ENCODE measurements at regions not wholly inside any gene's neighbourhood (a gene's known extent, or its start where the extent isn't known, plus 50 kb on each side); places are given as distances from the start of the nearest gene placed in this dataset.

- Histone ChIP-seq H3K4me1 (no peaks in the 10 kb centered on the region), H3K4me3 (no peak overlapping the region), H3K27me3 (no peaks in the 10 kb centered on the region), H3K36me3 (no peaks in the 10 kb centered on the region), H3K9me3 (no peaks in the 10 kb centered on the region), H3K27ac (no peak overlapping the region)
- TF ChIP-seq POLR2A (IDR thresholded peaks at IDR 0.05) (no peak), CTCF (IDR thresholded peaks at IDR 0.05) (no peak)
- WGBS (ENCODE audit: insufficient coverage, low coverage, low lambda C conversion rate, missing lambda C conversion rate): 100% methylated on average over 1 of the region's 1 CpG
- intact Hi-C loops (cut with DNase I): no loop called here
- ATAC-seq: no peak
- no peak for DNase-seq
These were observed 62.2 kb upstream of the WDR26 start for GRCh38 chr1:224496826-224497225.

GRCh38 chr1:224497714-224498573 lies 63.3 kb upstream of the WDR26 start:
- H3K4me1 ChIP-seq: peaks cover 0 to 8% (median 4%) of the 10 kb centered on the region in 4 donors
- no peak for DNase-seq
- H3K9me3 ChIP-seq: no peaks in the 10 kb centered on the region
- peak; percentile 27 to 54 (median 36) for ATAC-seq
- WGBS (ENCODE audit: insufficient coverage, low coverage, low lambda C conversion rate, missing lambda C conversion rate): 33% methylated on average over 1 of the region's 3 CpGs
- intact Hi-C loops (cut with DNase I): no loop called here
- H3K27ac ChIP-seq: peak overlapping the region in 2 of 3 donors; percentile 4 to 51
- no peak overlapping the region for H3K4me3 ChIP-seq
- H3K36me3 ChIP-seq: no peaks in the 10 kb centered on the region
- TF ChIP-seq CTCF (IDR thresholded peaks at IDR 0.05) (no peak), POLR2A (IDR thresholded peaks at IDR 0.05) (no peak)
- H3K27me3 ChIP-seq: no peaks in the 10 kb centered on the region

- DNase-seq: no peak
- Histone ChIP-seq H3K27ac (peak overlapping the region in 2 of 3 donors; percentile 4 to 51), H3K4me3 (no peak overlapping the region), H3K27me3 (no peaks in the 10 kb centered on the region), H3K4me1 (peaks cover 0 to 16% (median 9%) of the 10 kb centered on the region in 4 donors), H3K9me3 (no peaks in the 10 kb centered on the region), H3K36me3 (no peaks in the 10 kb centered on the region)
- WGBS (ENCODE audit: insufficient coverage, low coverage, low lambda C conversion rate, missing lambda C conversion rate): 71% methylated on average over 12 of the region's 12 CpGs
- no peak for ATAC-seq
- TF ChIP-seq CTCF (IDR thresholded peaks at IDR 0.05): no peak
- no peak for TF ChIP-seq POLR2A (IDR thresholded peaks at IDR 0.05)
- intact Hi-C loops (cut with DNase I): no loop called here
These were observed 64.1 kb upstream of the WDR26 start for GRCh38 chr1:224498574-224499170.

GRCh38 chr1:224499204-224499603 lies 64.6 kb upstream of the WDR26 start:
- H3K36me3 ChIP-seq: no peaks in the 10 kb centered on the region
- intact Hi-C loops (cut with DNase I): no loop called here
- no peak for ATAC-seq
- H3K9me3 ChIP-seq: no peaks in the 10 kb centered on the region
- no peaks in the 10 kb centered on the region for H3K27me3 ChIP-seq
- TF ChIP-seq POLR2A (IDR thresholded peaks at IDR 0.05) (no peak), CTCF (IDR thresholded peaks at IDR 0.05) (no peak)
- no peak for DNase-seq
- 52% methylated on average over 2 of the region's 2 CpGs for WGBS (ENCODE audit: insufficient coverage, low coverage, low lambda C conversion rate, missing lambda C conversion rate)
- no peak overlapping the region for H3K27ac ChIP-seq
- no peak overlapping the region for H3K4me3 ChIP-seq
- H3K4me1 ChIP-seq: peaks cover 0 to 21% (median 12%) of the 10 kb centered on the region in 4 donors
